Naive thymus-derived CD4-positive, alpha-beta T cell (primary cell): ENCODE measurements at regions not wholly inside any gene's neighbourhood (a gene's known extent, or its start where the extent isn't known, plus 50 kb on each side); places are given as distances from the start of the nearest gene placed in this dataset.

Experiments
- ATAC-seq: fragments of 150-1000 bp; cut with Tn5 transposase; 2 replicates; pipeline ENCODE4 v1.10.0; 2021; ENCODE audit warnings: mild to moderate bottlenecking, moderate library complexity
- CTCF ChIA-PET: fragments of 350-600 bp; sonication (Branson Sonifier 250); formaldehyde crosslinking; loops from one replicate; lab custom pipeline; 2021; ENCODE audit warnings: antibody characterized with exemption; lab: Charles Lee
- POLR2A ChIA-PET: fragments of 350-600 bp; sonication (Branson Sonifier 250); formaldehyde crosslinking; loops from one replicate; lab custom pipeline; 2021; ENCODE audit warnings: antibody characterized with exemption, inconsistent platforms; lab: Charles Lee
- DNase-seq, 9 donors: peaks; one replicate each; pipeline versions ENCODE4 v3.0.0 to v3.0.0-alpha.2; 2020 to 2022; ENCODE audit warnings: mixed read lengths in 1 of 9
- H3K27ac ChIP-seq: one replicate; pipeline ENCODE4 v1.7.0; 2013; ENCODE audit warnings: mild to moderate bottlenecking, low read depth, low read length, moderate library complexity
- H3K27me3 ChIP-seq, 2 donors: one replicate each; pipeline ENCODE4 v1.7.0; 2013; ENCODE audit warnings: low read length in 2 of 2, mild to moderate bottlenecking in 2 of 2, moderate library complexity in 2 of 2; ENCODE audit not compliant: control insufficient read depth in 2 of 2, insufficient read depth in 2 of 2
- H3K36me3 ChIP-seq, 3 experiments: 1 replicate in 2 of 3; 2 replicates in 1 of 3; pipeline ENCODE4 v1.7.0; 2013; ENCODE audit warnings: low read length in 3 of 3, mild to moderate bottlenecking in 3 of 3, moderate library complexity in 1 of 3; ENCODE audit not compliant: insufficient read depth in 3 of 3, control insufficient read depth in 2 of 3
- H3K4me1 ChIP-seq, 2 donors: one replicate each; pipeline ENCODE4 v1.7.0; 2013; ENCODE audit warnings: low read length in 2 of 2, mild to moderate bottlenecking in 2 of 2, moderate library complexity in 1 of 2; ENCODE audit not compliant: control insufficient read depth in 2 of 2, insufficient read depth in 2 of 2
- H3K4me3 ChIP-seq: 2 replicates; pipeline ENCODE4 v1.7.0; 2013; ENCODE audit warnings: mild to moderate bottlenecking, low read length
- H3K9me3 ChIP-seq, 3 experiments: 1 replicate in 2 of 3; 2 replicates in 1 of 3; pipeline ENCODE4 v1.7.0; 2013; ENCODE audit warnings: low read length in 3 of 3; ENCODE audit not compliant: control insufficient read depth in 2 of 3
- H3K27ac Mint-ChIP-seq, 9 donors: one replicate each; pipeline ENCODE4 v1.8.0; 2020 to 2022; ENCODE audit warnings: mixed read lengths in 9 of 9, mild to moderate bottlenecking in 8 of 9, moderate library complexity in 5 of 9, inconsistent platforms in 2 of 9
- H3K27me3 Mint-ChIP-seq, 5 donors: one replicate each; pipeline ENCODE4 v1.8.0; 2021 to 2022; ENCODE audit warnings: mixed read lengths in 5 of 5, mild to moderate bottlenecking in 1 of 5
- H3K36me3 Mint-ChIP-seq, 5 donors: one replicate each; pipeline ENCODE4 v1.8.0; 2020 to 2022; ENCODE audit warnings: mixed read lengths in 5 of 5, mild to moderate bottlenecking in 3 of 5, inconsistent platforms in 1 of 5
- H3K4me1 Mint-ChIP-seq, 7 donors: one replicate each; pipeline ENCODE4 v1.8.0; 2020 to 2022; ENCODE audit warnings: mixed read lengths in 7 of 7, mild to moderate bottlenecking in 3 of 7, inconsistent platforms in 1 of 7
- H3K4me3 Mint-ChIP-seq, 10 donors: one replicate each; pipeline ENCODE4 v1.8.0; 2020 to 2022; ENCODE audit warnings: mild to moderate bottlenecking in 10 of 10, mixed read lengths in 10 of 10, moderate library complexity in 6 of 10, inconsistent platforms in 2 of 10
- H3K9me3 Mint-ChIP-seq, 11 donors: one replicate each; pipeline ENCODE4 v1.8.0; 2020 to 2022; ENCODE audit warnings: mixed read lengths in 11 of 11, mild to moderate bottlenecking in 4 of 11, inconsistent platforms in 1 of 11, moderate library complexity in 1 of 11
- intact Hi-C, 2 donors: fragments of 100-400 bp; cut with micrococcal nuclease; formaldehyde crosslinking; loops; one replicate each; pipeline ENCODE4 v1.15.1; 2023

GRCh38 chr7:14960721-14961120, 58.2 kb upstream of the DGKB start:
- H3K27me3 Mint-ChIP-seq: no peaks in the 10 kb centered on the region
- no peak for DNase-seq
- no peaks in the 10 kb centered on the region for H3K36me3 Mint-ChIP-seq
- H3K27ac ChIP-seq: no peak overlapping the region
- H3K9me3 ChIP-seq: no peaks in the 10 kb centered on the region
- no peaks in the 10 kb centered on the region for H3K4me1 Mint-ChIP-seq
- no peaks in the 10 kb centered on the region for H3K27me3 ChIP-seq
- H3K4me3 ChIP-seq: no peak overlapping the region
- ATAC-seq: no peak
- intact Hi-C loops: no loop called here
- ChIA-PET CTCF (no interaction called here), POLR2A (no interaction called here)
- H3K4me3 Mint-ChIP-seq: no peak overlapping the region
- H3K9me3 Mint-ChIP-seq: peaks cover 0 to 6% (median 0%) of the 10 kb centered on the region in 11 donors
- H3K4me1 ChIP-seq: no peaks in the 10 kb centered on the region
- H3K36me3 ChIP-seq: no peaks in the 10 kb centered on the region
- no peak overlapping the region for H3K27ac Mint-ChIP-seq

- Mint-ChIP-seq H3K9me3 (peaks cover 0 to 6% (median 2%) of the 10 kb centered on the region in 11 donors), H3K4me3 (no peak overlapping the region), H3K27me3 (no peaks in the 10 kb centered on the region), H3K27ac (no peak overlapping the region), H3K36me3 (no peaks in the 10 kb centered on the region), H3K4me1 (no peaks in the 10 kb centered on the region)
- intact Hi-C loops: no loop called here
- no peak overlapping the region for H3K27ac ChIP-seq
- no peak for ATAC-seq
- H3K4me1 ChIP-seq: no peaks in the 10 kb centered on the region
- POLR2A ChIA-PET: no interaction called here
- no peak overlapping the region for H3K4me3 ChIP-seq
- no peaks in the 10 kb centered on the region for H3K9me3 ChIP-seq
- no peaks in the 10 kb centered on the region for H3K27me3 ChIP-seq
- no peak for DNase-seq
- CTCF ChIA-PET: no interaction called here
- H3K36me3 ChIP-seq: no peaks in the 10 kb centered on the region
Measured at GRCh38 chr7:14959339-14959738, 56.8 kb upstream of the DGKB start.

- intact Hi-C loops: no loop called here
- Histone ChIP-seq H3K4me1 (no peaks in the 10 kb centered on the region), H3K4me3 (no peak overlapping the region), H3K27ac (no peak overlapping the region), H3K9me3 (no peaks in the 10 kb centered on the region), H3K27me3 (no peaks in the 10 kb centered on the region), H3K36me3 (no peaks in the 10 kb centered on the region)
- ATAC-seq: no peak
- no peaks in the 10 kb centered on the region for H3K36me3 Mint-ChIP-seq
- CTCF ChIA-PET: no interaction called here
- no peak overlapping the region for H3K4me3 Mint-ChIP-seq
- POLR2A ChIA-PET: no interaction called here
- peaks cover 0 to 14% (median 0%) of the 10 kb centered on the region in 11 donors for H3K9me3 Mint-ChIP-seq
- no peak overlapping the region for H3K27ac Mint-ChIP-seq
- no peaks in the 10 kb centered on the region for H3K27me3 Mint-ChIP-seq
- DNase-seq: no peak
- H3K4me1 Mint-ChIP-seq: no peaks in the 10 kb centered on the region
Measured at GRCh38 chr7:14954035-14954434, 51.5 kb upstream of the DGKB start.
